ENCODE measurements at regions not wholly inside any gene's neighbourhood (a gene's known extent, or its start where the extent isn't known, plus 50 kb on each side); places are given as distances from the start of the nearest gene placed in this dataset.

GRCh38 chrX:96453139-96453538 lies 231.5 kb upstream of the DIAPH2 start:
- TF ChIP-seq CTCF (IDR thresholded peaks at IDR 0.05): no peak
- no peak for TF ChIP-seq POLR2A (IDR thresholded peaks at IDR 0.05)
